HG03565 (cell line): ENCODE measurements at regions not wholly inside any gene's neighbourhood (a gene's known extent, or its start where the extent isn't known, plus 50 kb on each side); places are given as distances from the start of the nearest gene placed in this dataset.
"Not testable (repeated sequence)": the region's sequence is repeated elsewhere in the genome, so short reads cannot be mapped to it uniquely, and the experiment has no call there.

ENCODE experiments used
- ATAC-seq: cut with Tn5 transposase; IDR thresholded peaks from one replicate; pipeline ENCODE4 v1.9.1; 2021; ENCODE audit warnings: mild to moderate bottlenecking, moderate library complexity; ENCODE audit not compliant: unreplicated experiment

GRCh38 chr18:56445422-56445821, 193.0 kb downstream of the TXNL1 start:
- ATAC-seq: no peak

- no peak for ATAC-seq
Measured at GRCh38 chr18:56444201-56444600, 194.2 kb downstream of the TXNL1 start.

- ATAC-seq: no peak
Measured at GRCh38 chr18:56443166-56443907, 195.1 kb downstream of the TXNL1 start.

- ATAC-seq: not testable (repeated sequence)
Measured at GRCh38 chr18:56438480-56438879, 199.9 kb downstream of the TXNL1 start.

- no peak for ATAC-seq
Measured at GRCh38 chr18:56436651-56437050, 201.7 kb downstream of the TXNL1 start.

GRCh38 chr18:56433919-56434318, 204.5 kb downstream of the TXNL1 start:
- no peak for ATAC-seq

GRCh38 chr18:56431551-56431950, 206.8 kb downstream of the TXNL1 start:
- ATAC-seq: no peak

GRCh38 chr18:56423626-56424025, 214.8 kb downstream of the TXNL1 start:
- ATAC-seq: no peak

- no peak for ATAC-seq
Measured at GRCh38 chr18:56421647-56422046, 216.7 kb downstream of the TXNL1 start.

- not testable (repeated sequence) for ATAC-seq
Measured at GRCh38 chr18:56420868-56421267, 217.5 kb downstream of the TXNL1 start.

GRCh38 chr18:56414357-56414756, 224.0 kb downstream of the TXNL1 start:
- no peak for ATAC-seq

GRCh38 chr18:56413862-56414261, 224.5 kb downstream of the TXNL1 start:
- ATAC-seq: no peak

- ATAC-seq: no peak
Measured at GRCh38 chr18:56412951-56413350, 225.4 kb downstream of the TXNL1 start.

GRCh38 chr18:56409736-56410135, 228.7 kb downstream of the TXNL1 start:
- no peak for ATAC-seq

- ATAC-seq: no peak
Measured at GRCh38 chr18:56407646-56408180, 230.7 kb downstream of the TXNL1 start.

- ATAC-seq: no peak
Measured at GRCh38 chr18:56402872-56403516, 235.4 kb downstream of the TXNL1 start.

GRCh38 chr18:56393870-56394269, 244.5 kb downstream of the TXNL1 start:
- no peak for ATAC-seq

- ATAC-seq: no peak
Measured at GRCh38 chr18:56391931-56392590, 246.3 kb downstream of the TXNL1 start.

GRCh38 chr18:56390626-56391025, 247.8 kb downstream of the TXNL1 start:
- no peak for ATAC-seq

- ATAC-seq: no peak
Measured at GRCh38 chr18:56389190-56389589, 249.2 kb downstream of the TXNL1 start.

- no peak for ATAC-seq
Measured at GRCh38 chr18:56388571-56388970, 249.8 kb downstream of the TXNL1 start.

GRCh38 chr18:56386856-56387255, 251.5 kb downstream of the TXNL1 start:
- no peak for ATAC-seq
